Endodermal cell (in vitro differentiated cells): ENCODE measurements at regions not wholly inside any gene's neighbourhood (a gene's known extent, or its start where the extent isn't known, plus 50 kb on each side); places are given as distances from the start of the nearest gene placed in this dataset.

Source experiments
- DNase-seq: peaks from one replicate; pipeline ENCODE4 v3.0.0-alpha.2; 2017
- H3K27ac ChIP-seq: 2 replicates; pipeline ENCODE4 v1.5.1; 2013; ENCODE audit warnings: mild to moderate bottlenecking, low read depth, low read length, moderate library complexity
- H3K27me3 ChIP-seq: 2 replicates; pipeline ENCODE4 v1.6.1; 2013; ENCODE audit warnings: mild to moderate bottlenecking, low read length, moderate library complexity; ENCODE audit not compliant: insufficient read depth, control insufficient read depth, poor library complexity, severe bottlenecking
- H3K36me3 ChIP-seq: 2 replicates; pipeline ENCODE4 v1.7.0; 2013; ENCODE audit warnings: mild to moderate bottlenecking, low read length, moderate library complexity; ENCODE audit not compliant: control insufficient read depth, insufficient read depth
- H3K4me1 ChIP-seq: one replicate; pipeline ENCODE4 v1.7.0; 2013; ENCODE audit warnings: low read length; ENCODE audit not compliant: control insufficient read depth, insufficient read depth
- H3K4me3 ChIP-seq: 2 replicates; pipeline ENCODE4 v1.5.1; 2013; ENCODE audit warnings: mild to moderate bottlenecking, low read length, moderate library complexity
- H3K9ac ChIP-seq: 2 replicates; pipeline ENCODE4 v1.6.1; 2013; ENCODE audit warnings: mild to moderate bottlenecking, low read length, moderate library complexity; ENCODE audit not compliant: poor library complexity, severe bottlenecking; ENCODE audit errors: extremely low read depth
- H3K9me3 ChIP-seq: 2 replicates; pipeline ENCODE4 v1.6.1; 2013; ENCODE audit warnings: mild to moderate bottlenecking, low read length, moderate library complexity; ENCODE audit not compliant: control insufficient read depth
- H3K27ac Mint-ChIP-seq: 2 replicates; pipeline ENCODE4 v1.8.0; 2020; ENCODE audit warnings: mixed read lengths
- H3K27me3 Mint-ChIP-seq: 2 replicates; pipeline ENCODE4 v1.8.0; 2021; ENCODE audit warnings: mild to moderate bottlenecking, mixed read lengths; ENCODE audit not compliant: insufficient read depth
- H3K36me3 Mint-ChIP-seq: 2 replicates; pipeline ENCODE4 v1.8.0; 2020; ENCODE audit warnings: low read depth, mixed read lengths
- H3K4me1 Mint-ChIP-seq: 2 replicates; pipeline ENCODE4 v1.8.0; 2020; ENCODE audit warnings: mixed read lengths
- H3K4me3 Mint-ChIP-seq: 2 replicates; pipeline ENCODE4 v1.8.0; 2020; ENCODE audit warnings: mild to moderate bottlenecking, moderate library complexity, mixed read lengths
- H3K9me3 Mint-ChIP-seq: 2 replicates; pipeline ENCODE4 v1.8.0; 2020; ENCODE audit warnings: mild to moderate bottlenecking, mixed read lengths
- WGBS, 2 experiments: methylation state at CpG; one replicate each; pipeline versions ENCODE4 v1.1.5 to v1.1.7; 2013; ENCODE audit warnings: missing lambda C conversion rate in 2 of 2, mixed read lengths in 1 of 2; ENCODE audit not compliant: insufficient coverage in 1 of 2, insufficient read length in 1 of 2; 5-methylcytosine and 5-hydroxymethylcytosine counted together
- TF ChIP-seq, protein P1 (sequence below): fragments of 200-600 bp; sonication (generic); conservative IDR thresholded peaks from 2 replicates; pipeline ENCODE4 v1.5.0; 2021; ENCODE audit warnings: antibody characterized with exemption, mild to moderate bottlenecking

DNA sequence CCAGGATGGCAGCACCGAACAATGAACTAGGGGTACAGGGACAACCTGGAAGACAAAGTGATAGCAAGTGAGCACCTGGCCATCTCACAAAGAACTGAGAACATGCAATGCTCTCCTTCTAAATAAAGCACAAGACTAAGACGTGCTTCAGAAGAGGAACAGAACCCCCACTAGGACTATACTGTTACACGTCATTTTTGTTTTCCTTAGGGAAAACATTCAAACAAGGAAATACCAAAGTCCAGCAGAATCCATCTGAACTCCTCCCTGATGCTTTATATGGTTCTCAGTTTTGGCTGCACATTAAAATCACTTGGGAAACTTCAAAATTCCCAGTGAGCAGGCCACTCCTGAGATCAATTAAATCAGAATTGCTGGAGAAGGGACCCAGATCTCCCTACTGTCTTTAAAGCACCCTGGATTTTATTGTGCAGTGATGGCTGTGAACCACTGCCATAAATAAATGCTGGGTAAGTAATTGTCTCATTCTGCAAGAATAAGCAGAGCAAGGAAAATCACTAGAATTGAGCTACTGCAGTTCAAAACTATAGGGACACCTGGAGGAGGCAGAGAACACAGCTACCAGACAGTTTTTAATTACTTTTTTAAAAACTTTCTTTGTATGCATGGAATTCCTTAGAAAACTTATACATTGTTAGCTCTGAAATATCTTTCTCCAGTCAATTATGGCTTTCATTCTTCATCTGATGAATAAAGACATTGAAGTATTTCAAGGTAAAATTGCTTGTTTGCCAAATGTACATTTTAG is 866.5 kb upstream of the GHITM start:
- Mint-ChIP-seq H3K27me3 (no peaks in the 10 kb centered on the region), H3K4me1 (peaks cover 4% of the 10 kb centered on the region), H3K9me3 (no peaks in the 10 kb centered on the region), H3K27ac (no peak overlapping the region), H3K36me3 (no peaks in the 10 kb centered on the region), H3K4me3 (no peak overlapping the region)
- Histone ChIP-seq H3K27ac (no peak overlapping the region), H3K36me3 (no peaks in the 10 kb centered on the region), H3K9me3 (no peaks in the 10 kb centered on the region), H3K4me3 (no peak overlapping the region), H3K4me1 (no peaks in the 10 kb centered on the region), H3K9ac (no peak overlapping the region), H3K27me3 (no peaks in the 10 kb centered on the region)
- 68 to 90% methylated on average over 2 to 3 of the region's 3 CpGs for WGBS, 2 experiments
- DNase-seq: no peak
- TF ChIP-seq, protein P1, sequence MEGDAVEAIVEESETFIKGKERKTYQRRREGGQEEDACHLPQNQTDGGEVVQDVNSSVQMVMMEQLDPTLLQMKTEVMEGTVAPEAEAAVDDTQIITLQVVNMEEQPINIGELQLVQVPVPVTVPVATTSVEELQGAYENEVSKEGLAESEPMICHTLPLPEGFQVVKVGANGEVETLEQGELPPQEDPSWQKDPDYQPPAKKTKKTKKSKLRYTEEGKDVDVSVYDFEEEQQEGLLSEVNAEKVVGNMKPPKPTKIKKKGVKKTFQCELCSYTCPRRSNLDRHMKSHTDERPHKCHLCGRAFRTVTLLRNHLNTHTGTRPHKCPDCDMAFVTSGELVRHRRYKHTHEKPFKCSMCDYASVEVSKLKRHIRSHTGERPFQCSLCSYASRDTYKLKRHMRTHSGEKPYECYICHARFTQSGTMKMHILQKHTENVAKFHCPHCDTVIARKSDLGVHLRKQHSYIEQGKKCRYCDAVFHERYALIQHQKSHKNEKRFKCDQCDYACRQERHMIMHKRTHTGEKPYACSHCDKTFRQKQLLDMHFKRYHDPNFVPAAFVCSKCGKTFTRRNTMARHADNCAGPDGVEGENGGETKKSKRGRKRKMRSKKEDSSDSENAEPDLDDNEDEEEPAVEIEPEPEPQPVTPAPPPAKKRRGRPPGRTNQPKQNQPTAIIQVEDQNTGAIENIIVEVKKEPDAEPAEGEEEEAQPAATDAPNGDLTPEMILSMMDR: peak; percentile 60

DNA sequence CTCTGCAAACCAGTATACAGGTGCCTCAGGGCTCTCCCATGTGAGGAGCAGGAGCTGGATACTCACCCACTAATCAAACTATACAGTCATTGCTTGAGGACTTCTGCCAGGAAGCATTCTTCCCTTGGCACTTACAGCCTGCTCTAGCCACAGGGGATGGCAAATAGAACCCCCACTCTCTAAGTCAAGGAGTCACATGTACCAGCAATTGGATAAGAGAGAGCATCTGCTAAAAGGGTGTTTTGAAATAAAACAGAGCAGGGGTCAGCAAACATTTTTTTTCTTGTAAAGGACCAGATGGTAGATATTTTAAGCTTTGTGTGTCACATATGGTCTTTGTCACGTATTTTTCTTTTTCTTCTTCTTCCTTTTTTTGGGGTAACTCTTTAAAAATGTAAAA is 865.2 kb upstream of the GHITM start:
- no peaks in the 10 kb centered on the region for H3K36me3 Mint-ChIP-seq
- 100% methylated on average over 1 of the region's 1 CpG; no CpG with 5 or more reads in 1 of the 2 experiments for WGBS, 2 experiments
- TF ChIP-seq, protein P1: no peak

DNA sequence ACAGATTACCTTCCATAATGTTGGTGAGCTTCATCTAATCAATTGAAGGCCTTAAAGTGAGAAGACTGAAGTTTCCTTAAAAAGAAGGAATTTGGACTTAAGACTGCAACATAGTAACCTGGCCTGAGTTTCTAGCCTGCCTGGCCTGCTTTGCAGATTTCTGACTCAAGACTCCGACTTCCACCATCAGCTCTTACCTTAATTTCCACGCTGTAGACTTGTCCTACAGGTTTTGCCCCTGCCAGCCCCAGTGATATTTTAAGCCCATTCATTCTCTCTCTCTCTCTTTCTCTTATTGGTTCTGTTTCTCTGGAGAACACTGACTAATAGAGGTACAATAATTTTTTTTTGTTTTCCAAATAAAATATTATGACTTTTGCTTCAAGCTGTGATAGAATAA is 862.3 kb upstream of the GHITM start:
- Histone ChIP-seq H3K9ac (no peak overlapping the region), H3K36me3 (no peaks in the 10 kb centered on the region), H3K9me3 (no peaks in the 10 kb centered on the region), H3K27ac (no peak overlapping the region), H3K4me1 (no peaks in the 10 kb centered on the region), H3K4me3 (no peak overlapping the region), H3K27me3 (no peaks in the 10 kb centered on the region)
- DNase-seq: no peak
- Mint-ChIP-seq H3K27me3 (no peaks in the 10 kb centered on the region), H3K36me3 (no peaks in the 10 kb centered on the region), H3K4me1 (peaks cover 4% of the 10 kb centered on the region), H3K9me3 (no peaks in the 10 kb centered on the region), H3K27ac (no peak overlapping the region), H3K4me3 (no peak overlapping the region)
- TF ChIP-seq, protein P1: no peak
- WGBS, 2 experiments: 97 to 100% methylated on average over 1 to 2 of the region's 2 CpGs

More for the DNA sequence above, 865.2 kb upstream of the GHITM start:
- Mint-ChIP-seq H3K27ac (no peak overlapping the region), H3K4me3 (no peak overlapping the region), H3K27me3 (no peaks in the 10 kb centered on the region), H3K9me3 (no peaks in the 10 kb centered on the region), H3K4me1 (peaks cover 4% of the 10 kb centered on the region)
- no peaks in the 10 kb centered on the region for H3K9me3 ChIP-seq
- H3K4me1 ChIP-seq: no peaks in the 10 kb centered on the region
- H3K27ac ChIP-seq: no peak overlapping the region
- DNase-seq: peak; percentile 46
- no peaks in the 10 kb centered on the region for H3K27me3 ChIP-seq
- no peaks in the 10 kb centered on the region for H3K36me3 ChIP-seq
- H3K9ac ChIP-seq: no peak overlapping the region
- no peak overlapping the region for H3K4me3 ChIP-seq
